Osteoblast (primary cell): ENCODE measurements at regions not wholly inside any gene's neighbourhood (a gene's known extent, or its start where the extent isn't known, plus 50 kb on each side); places are given as distances from the start of the nearest gene placed in this dataset.

ENCODE experiments used
- DNase-seq: peaks from one replicate; pipeline ENCODE4 v3.0.0; 2011; ENCODE audit warnings: low spot score, mixed read lengths; ENCODE audit not compliant: insufficient read length; ENCODE audit errors: missing footprints
- H2AFZ ChIP-seq: 2 replicates; pipeline ENCODE4 v1.6.0; 2011; ENCODE audit warnings: mild to moderate bottlenecking, low read length
- H3K27ac ChIP-seq: 2 replicates; pipeline ENCODE4 v1.5.1; 2011; ENCODE audit warnings: mild to moderate bottlenecking, low read depth, low read length, moderate library complexity
- H3K27me3 ChIP-seq: 2 replicates; pipeline ENCODE4 v1.6.0; 2012; ENCODE audit warnings: mild to moderate bottlenecking, control low read depth, inconsistent platforms, low read length, moderate library complexity; ENCODE audit not compliant: insufficient read depth
- H3K36me3 ChIP-seq: 2 replicates; pipeline ENCODE4 v1.5.1; 2011; ENCODE audit warnings: mild to moderate bottlenecking, low read length, control low read depth, moderate library complexity; ENCODE audit not compliant: insufficient read depth
- H3K4me1 ChIP-seq: 2 replicates; pipeline ENCODE4 v1.5.1; 2011; ENCODE audit warnings: mild to moderate bottlenecking, low read length, control low read depth, moderate library complexity; ENCODE audit not compliant: insufficient read depth
- H3K4me2 ChIP-seq: 2 replicates; pipeline ENCODE4 v1.6.0; 2011; ENCODE audit warnings: mild to moderate bottlenecking, low read length; ENCODE audit not compliant: insufficient read depth
- H3K4me3 ChIP-seq: fragments of 200-600 bp; sonication (generic); 3 replicates; pipeline ENCODE4 v1.5.1; 2012; ENCODE audit warnings: mild to moderate bottlenecking, low read length, inconsistent platforms; ENCODE audit not compliant: insufficient read depth
- H3K79me2 ChIP-seq: 2 replicates; pipeline ENCODE4 v1.6.0; 2012; ENCODE audit warnings: mild to moderate bottlenecking, low read length, control low read depth, inconsistent platforms; ENCODE audit not compliant: insufficient read depth
- H3K9me3 ChIP-seq: 2 replicates; pipeline ENCODE4 v1.5.1; 2011; ENCODE audit warnings: low read depth, low read length, control low read depth
- H4K20me1 ChIP-seq: 2 replicates; pipeline ENCODE4 v1.6.0; 2012; ENCODE audit warnings: mild to moderate bottlenecking, low read length, control low read depth; ENCODE audit not compliant: insufficient read depth
- CTCF ChIP-seq: IDR thresholded peaks from 2 replicates; pipeline ENCODE4 v1.5.1; 2011; ENCODE audit warnings: mild to moderate bottlenecking, low read depth, low read length, moderate library complexity; ENCODE audit errors: extremely low read depth

- H3K27ac ChIP-seq: no peak overlapping the region
- no peak overlapping the region for H3K4me2 ChIP-seq
- no peaks in the 10 kb centered on the region for H3K36me3 ChIP-seq
- H3K79me2 ChIP-seq: no peaks in the 10 kb centered on the region
- DNase-seq: no peak
- H4K20me1 ChIP-seq: no peaks in the 10 kb centered on the region
- no peak for TF ChIP-seq CTCF
- H3K4me1 ChIP-seq: no peaks in the 10 kb centered on the region
- H3K4me3 ChIP-seq: no peak overlapping the region
- H3K9me3 ChIP-seq: no peaks in the 10 kb centered on the region
- no peaks in the 10 kb centered on the region for H3K27me3 ChIP-seq
- H2AFZ ChIP-seq: no peak overlapping the region
Measured at GRCh38 chr10:64537928-64538327, 1016.7 kb downstream of the REEP3 start.

GRCh38 chr10:64546073-64546472 lies 1024.9 kb downstream of the REEP3 start:
- H3K4me2 ChIP-seq: no peak overlapping the region
- no peaks in the 10 kb centered on the region for H3K27me3 ChIP-seq
- H3K4me3 ChIP-seq: no peak overlapping the region
- no peak for TF ChIP-seq CTCF
- H3K79me2 ChIP-seq: no peaks in the 10 kb centered on the region
- H3K9me3 ChIP-seq: no peaks in the 10 kb centered on the region
- no peak overlapping the region for H2AFZ ChIP-seq
- no peak for DNase-seq
- no peaks in the 10 kb centered on the region for H4K20me1 ChIP-seq
- H3K36me3 ChIP-seq: no peaks in the 10 kb centered on the region
- H3K27ac ChIP-seq: no peak overlapping the region
- H3K4me1 ChIP-seq: no peaks in the 10 kb centered on the region

- Histone ChIP-seq H3K9me3 (no peaks in the 10 kb centered on the region), H3K27ac (no peak overlapping the region), H2AFZ (no peak overlapping the region), H3K27me3 (no peaks in the 10 kb centered on the region), H3K36me3 (no peaks in the 10 kb centered on the region), H3K4me1 (no peaks in the 10 kb centered on the region), H4K20me1 (no peaks in the 10 kb centered on the region), H3K4me3 (no peak overlapping the region), H3K4me2 (no peak overlapping the region), H3K79me2 (no peaks in the 10 kb centered on the region)
- DNase-seq: no peak
- no peak for TF ChIP-seq CTCF
Measured at GRCh38 chr10:64547168-64547567, 1026.0 kb downstream of the REEP3 start.

GRCh38 chr10:64555666-64556065 lies 1034.5 kb downstream of the REEP3 start:
- Histone ChIP-seq H3K27ac (no peak overlapping the region), H3K4me2 (no peak overlapping the region), H2AFZ (no peak overlapping the region), H3K4me3 (no peak overlapping the region), H3K27me3 (no peaks in the 10 kb centered on the region), H3K4me1 (no peaks in the 10 kb centered on the region), H3K36me3 (no peaks in the 10 kb centered on the region), H3K79me2 (no peaks in the 10 kb centered on the region), H3K9me3 (no peaks in the 10 kb centered on the region), H4K20me1 (no peaks in the 10 kb centered on the region)
- DNase-seq: no peak
- TF ChIP-seq CTCF: no peak
